H1 (cell line): ENCODE measurements at regions not wholly inside any gene's neighbourhood (a gene's known extent, or its start where the extent isn't known, plus 50 kb on each side); places are given as distances from the start of the nearest gene placed in this dataset.

ENCODE experiments used
- POLR2A ChIP-seq, 2 experiments: IDR thresholded peaks; 1 replicate in 1 of 2; 2 replicates in 1 of 2; pipeline ENCODE4 v1.6.1; 2011; ENCODE audit warnings: low read depth in 2 of 2, low read length in 2 of 2, mild to moderate bottlenecking in 2 of 2; ENCODE audit errors: control extremely low read depth in 1 of 2
- RBBP5 ChIP-seq: IDR thresholded peaks from 2 replicates; pipeline ENCODE4 v1.7.1; 2012; ENCODE audit warnings: low read depth, mild to moderate bottlenecking, inconsistent platforms, low read length, moderate library complexity, borderline replicate concordance
- TF ChIP-seq, protein P1 (sequence below), 3 experiments: IDR thresholded peaks; 1 replicate in 2 of 3; 2 replicates in 1 of 3; pipeline versions ENCODE4 v1.5.1 to v1.6.1; 2011; ENCODE audit warnings: low read length in 3 of 3, mild to moderate bottlenecking in 3 of 3, inconsistent platforms in 2 of 3, low read depth in 1 of 3, moderate library complexity in 1 of 3; ENCODE audit not compliant: insufficient read depth in 1 of 3; ENCODE audit errors: control extremely low read depth in 1 of 3

DNA sequence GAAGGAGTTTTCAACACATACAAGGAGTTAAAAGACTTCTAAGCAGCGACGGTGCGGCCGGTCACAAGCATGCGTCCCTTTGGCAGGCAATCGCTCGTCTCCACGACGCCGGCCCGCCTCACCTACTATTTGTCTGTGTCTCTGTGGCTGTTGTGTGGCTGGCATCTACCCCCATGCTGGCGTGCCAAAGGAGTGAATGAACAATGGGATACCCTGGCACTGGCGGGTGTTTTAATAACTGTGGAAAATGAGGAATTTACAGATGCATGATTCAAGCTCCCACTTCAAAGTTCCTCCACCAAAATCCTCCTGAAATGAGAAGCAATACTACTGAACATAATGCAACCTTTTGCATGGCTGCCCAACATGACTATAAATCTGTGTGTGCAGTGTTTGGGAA is 176.6 kb downstream of the KLF5 start:
- TF ChIP-seq, protein P1, sequence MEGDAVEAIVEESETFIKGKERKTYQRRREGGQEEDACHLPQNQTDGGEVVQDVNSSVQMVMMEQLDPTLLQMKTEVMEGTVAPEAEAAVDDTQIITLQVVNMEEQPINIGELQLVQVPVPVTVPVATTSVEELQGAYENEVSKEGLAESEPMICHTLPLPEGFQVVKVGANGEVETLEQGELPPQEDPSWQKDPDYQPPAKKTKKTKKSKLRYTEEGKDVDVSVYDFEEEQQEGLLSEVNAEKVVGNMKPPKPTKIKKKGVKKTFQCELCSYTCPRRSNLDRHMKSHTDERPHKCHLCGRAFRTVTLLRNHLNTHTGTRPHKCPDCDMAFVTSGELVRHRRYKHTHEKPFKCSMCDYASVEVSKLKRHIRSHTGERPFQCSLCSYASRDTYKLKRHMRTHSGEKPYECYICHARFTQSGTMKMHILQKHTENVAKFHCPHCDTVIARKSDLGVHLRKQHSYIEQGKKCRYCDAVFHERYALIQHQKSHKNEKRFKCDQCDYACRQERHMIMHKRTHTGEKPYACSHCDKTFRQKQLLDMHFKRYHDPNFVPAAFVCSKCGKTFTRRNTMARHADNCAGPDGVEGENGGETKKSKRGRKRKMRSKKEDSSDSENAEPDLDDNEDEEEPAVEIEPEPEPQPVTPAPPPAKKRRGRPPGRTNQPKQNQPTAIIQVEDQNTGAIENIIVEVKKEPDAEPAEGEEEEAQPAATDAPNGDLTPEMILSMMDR (IDR thresholded peaks at IDR 0.05; ENCODE audit: control extremely low read depth in 1 of 3, insufficient read depth in 1 of 3, low read depth in 1 of 3, low read length in 3 of 3), result no peak
- TF ChIP-seq POLR2A (IDR thresholded peaks at IDR 0.05; ENCODE audit: control extremely low read depth in 1 of 2, low read depth in 2 of 2, low read length in 2 of 2) (no peak), RBBP5 (no peak)
